WTC11 (cell line): ENCODE measurements at regions not wholly inside any gene's neighbourhood (a gene's known extent, or its start where the extent isn't known, plus 50 kb on each side); places are given as distances from the start of the nearest gene placed in this dataset.

Experiments used
- ATAC-seq: fragments of 200-7000 bp; cut with Tn5 transposase; 2 replicates; pipeline ENCODE4 v1.10.0; 2021; ENCODE audit warnings: mild to moderate bottlenecking, moderate library complexity
- CTCF ChIA-PET: fragments of 300-600 bp; sonication (Branson Sonifier 250); formaldehyde crosslinking; loops from one replicate; lab custom pipeline; 2021; ENCODE audit warnings: antibody characterized with exemption; lab: Charles Lee
- POLR2A ChIA-PET: fragments of 350-600 bp; sonication (Branson Sonifier 250); formaldehyde crosslinking; loops from one replicate; lab custom pipeline; 2021; ENCODE audit warnings: antibody characterized with exemption; lab: Charles Lee
- DNase-seq: peaks from one replicate; pipeline ENCODE4 v3.0.0; 2021; ENCODE audit warnings: low spot score
- H3K27ac Mint-ChIP-seq: 2 replicates; pipeline ENCODE4 v1.8.0; 2021; ENCODE audit warnings: mixed read lengths
- H3K27me3 Mint-ChIP-seq: 2 replicates; pipeline ENCODE4 v1.8.0; 2021; ENCODE audit warnings: low read depth, mild to moderate bottlenecking, moderate library complexity, mixed read lengths
- H3K36me3 Mint-ChIP-seq: 2 replicates; pipeline ENCODE4 v1.8.0; 2021; ENCODE audit warnings: mixed read lengths
- H3K4me1 Mint-ChIP-seq: 2 replicates; pipeline ENCODE4 v1.8.0; 2022; ENCODE audit warnings: mixed read lengths
- H3K4me3 Mint-ChIP-seq: 2 replicates; pipeline ENCODE4 v1.8.0; 2021; ENCODE audit warnings: mild to moderate bottlenecking, moderate library complexity, mixed read lengths
- H3K9me3 Mint-ChIP-seq: 2 replicates; pipeline ENCODE4 v1.8.0; 2021; ENCODE audit warnings: mixed read lengths
- ATF1 ChIP-seq: sonication (generic); formaldehyde crosslinking; IDR thresholded peaks from 2 replicates; pipeline ENCODE4 v1.8.1; 2023; ENCODE audit warnings: mild to moderate bottlenecking, moderate library complexity, missing genetic modification reagents
- GABPB1 ChIP-seq: sonication (generic); formaldehyde crosslinking; IDR thresholded peaks from 2 replicates; pipeline ENCODE4 v1.8.1; 2023; ENCODE audit warnings: mild to moderate bottlenecking, missing genetic modification reagents
- KAT7 ChIP-seq: sonication (generic); formaldehyde crosslinking; IDR thresholded peaks from 2 replicates; pipeline ENCODE4 v1.8.1; 2023; ENCODE audit warnings: missing genetic modification reagents, mild to moderate bottlenecking, borderline replicate concordance
- NR1H2 ChIP-seq: sonication (generic); formaldehyde crosslinking; IDR thresholded peaks from 2 replicates; pipeline ENCODE4 v1.9.0; 2021; ENCODE audit warnings: mild to moderate bottlenecking, moderate library complexity, missing genetic modification reagents
- NR2C2 ChIP-seq: sonication (generic); formaldehyde crosslinking; IDR thresholded peaks from 2 replicates; pipeline ENCODE4 v1.8.0; 2022; ENCODE audit warnings: mild to moderate bottlenecking, missing genetic modification reagents
- OVOL2 ChIP-seq: fragments of 250-450 bp; sonication (Bioruptor Pico); IDR thresholded peaks from 2 replicates; pipeline ENCODE4 v1.9.0; 2021; ENCODE audit warnings: mild to moderate bottlenecking, borderline replicate concordance
- SMAD3 ChIP-seq: sonication (generic); formaldehyde crosslinking; IDR thresholded peaks from 2 replicates; pipeline ENCODE4 v1.8.0; 2022; ENCODE audit warnings: missing genetic modification reagents, mild to moderate bottlenecking, borderline replicate concordance
- SOX15 ChIP-seq: fragments of 250-450 bp; sonication (Bioruptor Pico); IDR thresholded peaks from 2 replicates; pipeline ENCODE4 v1.9.0; 2021; ENCODE audit warnings: mild to moderate bottlenecking
- TEAD1 ChIP-seq: sonication (generic); formaldehyde crosslinking; IDR thresholded peaks from 2 replicates; pipeline ENCODE4 v1.8.0; 2022; ENCODE audit warnings: mild to moderate bottlenecking, missing genetic modification reagents
- ZBTB21 ChIP-seq: sonication (generic); formaldehyde crosslinking; IDR thresholded peaks from 2 replicates; pipeline ENCODE4 v1.8.1; 2023; ENCODE audit warnings: mild to moderate bottlenecking, missing genetic modification reagents, borderline replicate concordance
- TF ChIP-seq, protein P1 (sequence below): fragments of 250-450 bp; sonication (Bioruptor Pico); IDR thresholded peaks from 2 replicates; pipeline ENCODE4 v1.8.0; 2021; ENCODE audit warnings: mild to moderate bottlenecking
- TF ChIP-seq, protein P2 (sequence below): fragments of 200-600 bp; IDR thresholded peaks from 2 replicates; pipeline ENCODE4 v1.8.0; 2022; ENCODE audit warnings: antibody characterized with exemption
- TF ChIP-seq, protein P3 (sequence below): sonication (generic); formaldehyde crosslinking; IDR thresholded peaks from 2 replicates; pipeline ENCODE4 v1.8.1; 2023; ENCODE audit warnings: mild to moderate bottlenecking, missing genetic modification reagents
- TF ChIP-seq, protein P4 (sequence below): fragments of 250-450 bp; sonication (Bioruptor Pico); IDR thresholded peaks from 2 replicates; pipeline ENCODE4 v2.1.2; 2022; ENCODE audit warnings: mild to moderate bottlenecking, moderate library complexity
- TF ChIP-seq, protein P5 (sequence below): sonication (generic); formaldehyde crosslinking; IDR thresholded peaks from 2 replicates; pipeline ENCODE4 v1.8.1; 2022; ENCODE audit warnings: low read depth, missing genetic modification reagents, borderline replicate concordance
- TF ChIP-seq, protein P6 (sequence below): sonication (generic); formaldehyde crosslinking; IDR thresholded peaks from 2 replicates; pipeline ENCODE4 v1.8.1; 2023; ENCODE audit warnings: mild to moderate bottlenecking, moderate library complexity, missing genetic modification reagents

DNA sequence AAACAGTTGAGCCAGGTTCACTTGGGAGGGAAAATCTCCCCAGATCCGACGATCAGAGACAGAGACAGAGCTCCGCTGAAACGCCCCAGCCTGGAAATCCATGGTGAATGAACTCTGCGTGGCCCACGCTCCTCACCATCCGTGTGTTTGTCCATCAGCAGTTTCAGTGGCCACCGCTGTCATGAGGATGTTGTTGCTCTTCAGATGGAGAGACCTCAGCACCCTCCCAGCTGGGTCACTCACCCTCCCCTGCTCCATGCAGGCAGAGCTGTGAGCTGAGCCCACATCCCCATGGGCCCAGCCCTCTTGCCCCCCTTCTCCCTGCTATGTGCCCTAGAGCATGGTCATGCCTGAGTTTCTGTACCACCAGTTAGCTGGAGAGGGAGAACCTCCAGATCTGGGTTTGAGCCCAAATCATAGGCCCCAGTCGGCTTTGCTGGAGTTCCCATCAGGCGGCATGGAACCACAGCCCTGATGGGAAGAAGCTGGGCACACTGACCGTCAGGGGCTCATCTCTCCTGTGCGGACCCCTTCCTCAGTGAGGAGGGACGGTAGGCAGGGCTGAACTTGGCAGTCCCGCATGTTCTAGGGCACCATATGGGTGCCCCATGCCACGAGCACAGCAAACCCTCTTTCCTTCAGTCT, 154.4 kb upstream of the COL5A1 start:
- Mint-ChIP-seq H3K4me3 (no peak overlapping the region), H3K9me3 (no peaks in the 10 kb centered on the region), H3K36me3 (no peaks in the 10 kb centered on the region), H3K27me3 (no peaks in the 10 kb centered on the region), H3K4me1 (no peaks in the 10 kb centered on the region), H3K27ac (0 out of 2 replicates have a peak overlapping the region, but pooled peaks have one; percentile 49)
- ChIA-PET POLR2A (no interaction called here), CTCF (no interaction called here)
- DNase-seq (no peak), ATAC-seq (no peak)
- TF ChIP-seq TEAD1 (CRISPR knock-in tag) (no peak), OVOL2 (CRISPR knock-in tag) (no peak), NR1H2 (no peak), SMAD3 (CRISPR knock-in tag) (no peak), ZBTB21 (CRISPR knock-in tag) (no peak), GABPB1 (no peak), NR2C2 (CRISPR knock-in tag) (no peak), KAT7 (no peak), ATF1 (CRISPR knock-in tag) (no peak), SOX15 (no peak)
- TF ChIP-seq, protein P1, sequence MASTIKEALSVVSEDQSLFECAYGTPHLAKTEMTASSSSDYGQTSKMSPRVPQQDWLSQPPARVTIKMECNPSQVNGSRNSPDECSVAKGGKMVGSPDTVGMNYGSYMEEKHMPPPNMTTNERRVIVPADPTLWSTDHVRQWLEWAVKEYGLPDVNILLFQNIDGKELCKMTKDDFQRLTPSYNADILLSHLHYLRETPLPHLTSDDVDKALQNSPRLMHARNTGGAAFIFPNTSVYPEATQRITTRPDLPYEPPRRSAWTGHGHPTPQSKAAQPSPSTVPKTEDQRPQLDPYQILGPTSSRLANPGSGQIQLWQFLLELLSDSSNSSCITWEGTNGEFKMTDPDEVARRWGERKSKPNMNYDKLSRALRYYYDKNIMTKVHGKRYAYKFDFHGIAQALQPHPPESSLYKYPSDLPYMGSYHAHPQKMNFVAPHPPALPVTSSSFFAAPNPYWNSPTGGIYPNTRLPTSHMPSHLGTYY, result no peak
- TF ChIP-seq, protein P2, sequence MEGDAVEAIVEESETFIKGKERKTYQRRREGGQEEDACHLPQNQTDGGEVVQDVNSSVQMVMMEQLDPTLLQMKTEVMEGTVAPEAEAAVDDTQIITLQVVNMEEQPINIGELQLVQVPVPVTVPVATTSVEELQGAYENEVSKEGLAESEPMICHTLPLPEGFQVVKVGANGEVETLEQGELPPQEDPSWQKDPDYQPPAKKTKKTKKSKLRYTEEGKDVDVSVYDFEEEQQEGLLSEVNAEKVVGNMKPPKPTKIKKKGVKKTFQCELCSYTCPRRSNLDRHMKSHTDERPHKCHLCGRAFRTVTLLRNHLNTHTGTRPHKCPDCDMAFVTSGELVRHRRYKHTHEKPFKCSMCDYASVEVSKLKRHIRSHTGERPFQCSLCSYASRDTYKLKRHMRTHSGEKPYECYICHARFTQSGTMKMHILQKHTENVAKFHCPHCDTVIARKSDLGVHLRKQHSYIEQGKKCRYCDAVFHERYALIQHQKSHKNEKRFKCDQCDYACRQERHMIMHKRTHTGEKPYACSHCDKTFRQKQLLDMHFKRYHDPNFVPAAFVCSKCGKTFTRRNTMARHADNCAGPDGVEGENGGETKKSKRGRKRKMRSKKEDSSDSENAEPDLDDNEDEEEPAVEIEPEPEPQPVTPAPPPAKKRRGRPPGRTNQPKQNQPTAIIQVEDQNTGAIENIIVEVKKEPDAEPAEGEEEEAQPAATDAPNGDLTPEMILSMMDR, result no peak
- TF ChIP-seq, protein P3, sequence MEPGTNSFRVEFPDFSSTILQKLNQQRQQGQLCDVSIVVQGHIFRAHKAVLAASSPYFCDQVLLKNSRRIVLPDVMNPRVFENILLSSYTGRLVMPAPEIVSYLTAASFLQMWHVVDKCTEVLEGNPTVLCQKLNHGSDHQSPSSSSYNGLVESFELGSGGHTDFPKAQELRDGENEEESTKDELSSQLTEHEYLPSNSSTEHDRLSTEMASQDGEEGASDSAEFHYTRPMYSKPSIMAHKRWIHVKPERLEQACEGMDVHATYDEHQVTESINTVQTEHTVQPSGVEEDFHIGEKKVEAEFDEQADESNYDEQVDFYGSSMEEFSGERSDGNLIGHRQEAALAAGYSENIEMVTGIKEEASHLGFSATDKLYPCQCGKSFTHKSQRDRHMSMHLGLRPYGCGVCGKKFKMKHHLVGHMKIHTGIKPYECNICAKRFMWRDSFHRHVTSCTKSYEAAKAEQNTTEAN (CRISPR knock-in tag), result no peak
- TF ChIP-seq, protein P4, sequence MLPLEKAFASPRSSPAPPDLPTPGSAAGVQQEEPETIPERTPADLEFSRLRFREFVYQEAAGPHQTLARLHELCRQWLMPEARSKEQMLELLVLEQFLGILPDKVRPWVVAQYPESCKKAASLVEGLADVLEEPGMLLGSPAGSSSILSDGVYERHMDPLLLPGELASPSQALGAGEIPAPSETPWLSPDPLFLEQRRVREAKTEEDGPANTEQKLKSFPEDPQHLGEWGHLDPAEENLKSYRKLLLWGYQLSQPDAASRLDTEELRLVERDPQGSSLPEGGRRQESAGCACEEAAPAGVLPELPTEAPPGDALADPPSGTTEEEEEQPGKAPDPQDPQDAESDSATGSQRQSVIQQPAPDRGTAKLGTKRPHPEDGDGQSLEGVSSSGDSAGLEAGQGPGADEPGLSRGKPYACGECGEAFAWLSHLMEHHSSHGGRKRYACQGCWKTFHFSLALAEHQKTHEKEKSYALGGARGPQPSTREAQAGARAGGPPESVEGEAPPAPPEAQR, result no peak
- TF ChIP-seq, protein P5, sequence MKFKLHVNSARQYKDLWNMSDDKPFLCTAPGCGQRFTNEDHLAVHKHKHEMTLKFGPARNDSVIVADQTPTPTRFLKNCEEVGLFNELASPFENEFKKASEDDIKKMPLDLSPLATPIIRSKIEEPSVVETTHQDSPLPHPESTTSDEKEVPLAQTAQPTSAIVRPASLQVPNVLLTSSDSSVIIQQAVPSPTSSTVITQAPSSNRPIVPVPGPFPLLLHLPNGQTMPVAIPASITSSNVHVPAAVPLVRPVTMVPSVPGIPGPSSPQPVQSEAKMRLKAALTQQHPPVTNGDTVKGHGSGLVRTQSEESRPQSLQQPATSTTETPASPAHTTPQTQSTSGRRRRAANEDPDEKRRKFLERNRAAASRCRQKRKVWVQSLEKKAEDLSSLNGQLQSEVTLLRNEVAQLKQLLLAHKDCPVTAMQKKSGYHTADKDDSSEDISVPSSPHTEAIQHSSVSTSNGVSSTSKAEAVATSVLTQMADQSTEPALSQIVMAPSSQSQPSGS (CRISPR knock-in tag), result no peak
- TF ChIP-seq, protein P6, sequence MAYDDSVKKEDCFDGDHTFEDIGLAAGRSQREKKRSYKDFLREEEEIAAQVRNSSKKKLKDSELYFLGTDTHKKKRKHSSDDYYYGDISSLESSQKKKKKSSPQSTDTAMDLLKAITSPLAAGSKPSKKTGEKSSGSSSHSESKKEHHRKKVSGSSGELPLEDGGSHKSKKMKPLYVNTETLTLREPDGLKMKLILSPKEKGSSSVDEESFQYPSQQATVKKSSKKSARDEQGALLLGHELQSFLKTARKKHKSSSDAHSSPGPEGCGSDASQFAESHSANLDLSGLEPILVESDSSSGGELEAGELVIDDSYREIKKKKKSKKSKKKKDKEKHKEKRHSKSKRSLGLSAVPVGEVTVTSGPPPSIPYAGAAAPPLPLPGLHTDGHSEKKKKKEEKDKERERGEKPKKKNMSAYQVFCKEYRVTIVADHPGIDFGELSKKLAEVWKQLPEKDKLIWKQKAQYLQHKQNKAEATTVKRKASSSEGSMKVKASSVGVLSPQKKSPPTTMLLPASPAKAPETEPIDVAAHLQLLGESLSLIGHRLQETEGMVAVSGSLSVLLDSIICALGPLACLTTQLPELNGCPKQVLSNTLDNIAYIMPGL (CRISPR knock-in tag), result no peak
